Bronchial epithelial cell (primary cell): ENCODE measurements at regions not wholly inside any gene's neighbourhood (a gene's known extent, or its start where the extent isn't known, plus 50 kb on each side); places are given as distances from the start of the nearest gene placed in this dataset.

Experiments
- DNase-seq: peaks from one replicate; pipeline ENCODE4 v3.0.0-alpha.2; 2010; ENCODE audit warnings: low read depth
- FAIRE-seq: peaks from 2 replicates; lab custom pipeline; 2011; peaks lifted over from hg19 to GRCh38; lab: Jason Lieb, UNC
- H3K27me3 ChIP-seq: 2 replicates; pipeline ENCODE4 v1.5.1; 2011; ENCODE audit warnings: low read length; ENCODE audit not compliant: control insufficient read depth, insufficient read depth
- H3K36me3 ChIP-seq: 2 replicates; pipeline ENCODE4 v1.5.1; 2011; ENCODE audit warnings: low read length; ENCODE audit not compliant: control insufficient read depth, insufficient read depth
- H3K4me3 ChIP-seq: 2 replicates; pipeline ENCODE4 v1.5.1; 2011; ENCODE audit warnings: mild to moderate bottlenecking, low read depth, low read length, control low read depth
- CTCF ChIP-seq: IDR thresholded peaks from 2 replicates; pipeline ENCODE4 v1.5.1; 2011; ENCODE audit warnings: mild to moderate bottlenecking, moderate library complexity, low read length, control low read depth, inconsistent platforms; ENCODE audit not compliant: insufficient read depth, severe bottlenecking

GRCh38 chr12:126688556-126688955 lies 1578.4 kb upstream of the TMEM132C start:
- no peaks in the 10 kb centered on the region for H3K36me3 ChIP-seq
- H3K27me3 ChIP-seq = no peaks in the 10 kb centered on the region
- no peak for TF ChIP-seq CTCF
- H3K4me3 ChIP-seq = no peak overlapping the region
- DNase-seq (no peak), FAIRE-seq (no peak)

GRCh38 chr12:126700096-126700495 lies 1566.9 kb upstream of the TMEM132C start:
- Histone ChIP-seq H3K4me3 (no peak overlapping the region), H3K36me3 (no peaks in the 10 kb centered on the region), H3K27me3 (no peaks in the 10 kb centered on the region)
- FAIRE-seq (no peak), DNase-seq (no peak)
- TF ChIP-seq CTCF = no peak

DNA sequence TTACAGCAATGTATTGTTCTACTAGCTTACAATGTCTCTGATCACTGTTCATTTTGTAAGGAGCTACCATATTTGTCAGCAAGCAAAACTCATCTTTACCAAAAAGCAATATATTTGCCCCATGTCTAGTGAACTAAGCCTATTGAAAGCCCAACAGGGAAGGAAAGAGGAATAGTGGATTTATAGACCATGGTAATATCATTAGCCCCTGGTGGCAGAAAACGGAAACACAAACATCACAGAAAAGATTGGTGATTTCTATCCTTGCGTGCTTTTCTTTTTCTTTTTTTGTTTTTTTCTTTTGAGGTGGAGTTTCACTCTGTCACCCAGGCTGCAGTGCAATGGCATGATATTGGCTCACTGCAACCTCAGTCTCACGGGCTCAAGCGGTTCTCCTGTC lies 1562.4 kb upstream of the TMEM132C start:
- DNase-seq (no peak), FAIRE-seq (no peak)
- Histone ChIP-seq H3K4me3 (no peak overlapping the region), H3K27me3 (no peaks in the 10 kb centered on the region), H3K36me3 (no peaks in the 10 kb centered on the region)
- TF ChIP-seq CTCF = no peak

- Histone ChIP-seq H3K27me3 (no peaks in the 10 kb centered on the region), H3K36me3 (no peaks in the 10 kb centered on the region), H3K4me3 (no peak overlapping the region)
- FAIRE-seq = no peak
- no peak for DNase-seq
- no peak for TF ChIP-seq CTCF
Observed at GRCh38 chr12:126706300-126706699, 1560.7 kb upstream of the TMEM132C start.

DNA sequence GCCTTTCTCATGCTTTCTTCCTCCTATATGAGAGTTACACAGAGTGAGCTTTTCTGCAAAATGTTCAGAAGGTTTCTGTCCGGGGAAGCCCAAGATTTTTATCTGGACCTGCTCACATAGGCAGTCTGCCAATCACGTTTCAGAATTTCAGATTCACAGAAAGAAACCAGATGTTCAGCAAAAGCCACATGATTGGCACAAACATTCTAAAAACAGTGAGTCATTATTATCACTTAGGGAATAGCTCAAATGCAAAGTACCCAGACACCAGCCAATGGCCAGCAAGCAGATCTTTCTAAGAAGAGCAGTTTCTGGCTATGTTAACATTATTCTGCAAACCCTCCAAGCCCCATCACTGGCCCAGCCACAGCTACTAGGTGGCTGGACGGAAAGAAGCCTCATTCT lies 1558.5 kb upstream of the TMEM132C start:
- TF ChIP-seq CTCF = no peak
- H3K4me3 ChIP-seq = no peak overlapping the region
- H3K36me3 ChIP-seq = no peaks in the 10 kb centered on the region
- no peak for DNase-seq
- FAIRE-seq = no peak
- H3K27me3 ChIP-seq = no peaks in the 10 kb centered on the region

DNA sequence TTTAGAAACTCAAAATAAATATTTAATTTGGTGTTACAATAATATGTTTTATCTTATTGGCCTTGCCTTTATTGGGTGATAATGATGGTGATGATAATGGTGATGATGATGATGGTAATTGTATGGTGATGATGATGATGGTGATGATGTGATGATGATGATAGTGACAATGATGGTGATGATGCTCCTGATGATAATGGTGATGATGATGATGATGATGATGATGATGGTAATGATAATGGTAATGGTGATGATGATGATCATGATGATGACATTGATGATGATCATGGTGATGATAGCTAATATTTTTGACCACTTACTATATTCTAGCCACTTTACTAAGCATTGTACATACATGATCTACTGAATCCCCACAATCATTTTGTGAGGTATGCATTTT lies 1548.6 kb upstream of the TMEM132C start:
- no peak for TF ChIP-seq CTCF
- H3K4me3 ChIP-seq = no peak overlapping the region
- no peaks in the 10 kb centered on the region for H3K36me3 ChIP-seq
- H3K27me3 ChIP-seq = no peaks in the 10 kb centered on the region
- FAIRE-seq (no peak), DNase-seq (no peak)
